Breast epithelium (tissue), 4 donors: ENCODE measurements at regions not wholly inside any gene's neighbourhood (a gene's known extent, or its start where the extent isn't known, plus 50 kb on each side); places are given as distances from the start of the nearest gene placed in this dataset.

Experiments
- DNase-seq, 2 donors: peaks; one replicate each; pipeline ENCODE4 v3.0.0-alpha.2; 2019; ENCODE audit warnings: low spot score in 2 of 2
- H3K27ac ChIP-seq, 2 donors: fragments of 200-600 bp; sonication (generic) in 1 of 2; one replicate each; pipeline ENCODE4 v1.5.1; 2016 to 2019; ENCODE audit warnings: mild to moderate bottlenecking in 1 of 2
- H3K27me3 ChIP-seq, 2 donors: fragments of 200-600 bp; sonication (generic) in 1 of 2; one replicate each; pipeline versions ENCODE4 v1.5.1 to v1.6.0; 2017 to 2019; ENCODE audit warnings: control low read depth in 1 of 2, mild to moderate bottlenecking in 1 of 2
- H3K36me3 ChIP-seq: fragments of 200-600 bp; one replicate; pipeline ENCODE4 v1.5.1; 2019
- H3K4me1 ChIP-seq, 2 donors: fragments of 200-600 bp; sonication (generic); one replicate each; pipeline ENCODE4 v1.5.1; 2016 to 2019; ENCODE audit warnings: control low read depth in 1 of 2
- H3K4me3 ChIP-seq, 3 donors: fragments of 200-600 bp; sonication (generic); 1 replicate in 2 of 3; 2 replicates in 1 of 3; pipeline ENCODE4 v1.5.1; 2016 to 2019; ENCODE audit warnings: mild to moderate bottlenecking in 3 of 3, moderate library complexity in 2 of 3
- H3K9me3 ChIP-seq, 2 donors: fragments of 200-600 bp; sonication (generic) in 1 of 2; one replicate each; pipeline ENCODE4 v1.5.1; 2016 to 2019; ENCODE audit warnings: control low read depth in 1 of 2
- CTCF ChIP-seq, 3 donors: fragments of 450-650 bp; IDR thresholded peaks; one replicate each; pipeline ENCODE4 v1.5.1; 2016 to 2017; ENCODE audit warnings: antibody characterized with exemption in 3 of 3, mild to moderate bottlenecking in 3 of 3, moderate library complexity in 3 of 3
- POLR2A ChIP-seq: fragments of 450-650 bp; IDR thresholded peaks from one replicate; pipeline ENCODE4 v1.6.1; 2016; ENCODE audit warnings: antibody characterized with exemption, mild to moderate bottlenecking, moderate library complexity
- POLR2AphosphoS5 ChIP-seq, 3 donors: sonication (generic); formaldehyde crosslinking; IDR thresholded peaks; one replicate each; pipeline ENCODE4 v1.6.1; 2017; ENCODE audit warnings: antibody characterized with exemption in 3 of 3
- intact Hi-C: fragments of 100-400 bp; cut with DNase I; formaldehyde crosslinking; loops from one replicate; pipeline ENCODE4 v1.15.1; 2023; ENCODE audit warnings: low total_unique reads

DNA sequence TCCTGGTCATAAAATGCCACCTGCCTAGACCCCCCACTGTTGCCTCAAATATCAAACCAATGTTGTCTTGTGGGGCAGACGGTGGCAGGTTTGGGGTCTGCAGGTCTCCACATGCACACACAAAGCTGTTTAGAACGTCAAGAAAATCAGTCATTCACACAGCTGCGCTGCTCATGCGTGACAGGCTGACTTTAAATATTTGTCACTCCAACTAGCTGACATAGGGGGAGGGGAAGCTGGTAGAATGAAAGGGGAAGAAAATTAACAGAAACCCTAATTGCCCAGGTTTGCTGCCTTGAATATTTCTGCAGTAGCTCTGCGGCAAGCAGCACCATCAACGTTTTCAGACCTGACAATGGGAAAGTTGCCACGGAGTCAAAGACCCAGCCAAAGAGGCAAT, 201.8 kb downstream of the ABHD5 start:
- intact Hi-C loops = no loop called here
- Histone ChIP-seq H3K27me3 (no peaks in the 10 kb centered on the region), H3K9me3 (no peaks in the 10 kb centered on the region), H3K27ac (peak overlapping the region in 1 of 2 donors; percentile 1), H3K36me3 (no peaks in the 10 kb centered on the region), H3K4me1 (no peaks in the 10 kb centered on the region), H3K4me3 (no peak overlapping the region)
- TF ChIP-seq POLR2AphosphoS5 (IDR thresholded peaks at IDR 0.05) (no peak), POLR2A (no peak)
- DNase-seq = no peak

DNA sequence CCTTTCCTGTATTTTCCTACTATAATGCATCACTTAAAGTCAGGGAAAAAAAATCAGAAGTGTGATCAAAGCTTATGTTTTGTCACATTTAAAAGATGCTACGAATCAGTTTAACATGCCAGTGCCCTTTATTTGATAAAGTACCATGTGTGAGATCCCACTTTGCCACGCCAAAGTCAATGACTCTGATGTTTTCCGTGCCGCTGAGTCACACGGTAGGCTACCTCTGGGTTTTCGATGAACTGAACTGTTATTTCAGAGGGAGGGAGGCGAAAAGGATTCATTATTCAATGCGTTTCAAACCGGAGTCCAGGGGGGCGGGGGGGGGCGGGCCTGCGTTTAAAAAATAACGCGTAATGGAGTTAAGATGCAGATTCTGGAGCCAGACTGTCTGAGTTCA, 203.0 kb downstream of the ABHD5 start:
- TF ChIP-seq POLR2AphosphoS5 (IDR thresholded peaks at IDR 0.05) (no peak), CTCF (IDR thresholded peaks at IDR 0.05) (no peak), POLR2A (no peak)
- peak overlapping the region; percentile 41 to 65 (median 52) for H3K4me3 ChIP-seq
- no peaks in the 10 kb centered on the region for H3K4me1 ChIP-seq
- H3K9me3 ChIP-seq = no peaks in the 10 kb centered on the region
- intact Hi-C loops = no loop called here
- no peak for DNase-seq
- H3K36me3 ChIP-seq = no peaks in the 10 kb centered on the region
- H3K27me3 ChIP-seq = no peaks in the 10 kb centered on the region
- H3K27ac ChIP-seq = peak overlapping the region in 1 of 2 donors; percentile 21

GRCh38 chr3:43894176-43895049, 203.7 kb downstream of the ABHD5 start:
- H3K9me3 ChIP-seq = no peaks in the 10 kb centered on the region
- H3K4me3 ChIP-seq = peak overlapping the region; percentile 41 to 65 (median 52)
- H3K27me3 ChIP-seq = no peaks in the 10 kb centered on the region
- TF ChIP-seq POLR2AphosphoS5 (IDR thresholded peaks at IDR 0.05) = no peak
- H3K4me1 ChIP-seq = no peaks in the 10 kb centered on the region
- intact Hi-C loops = no loop called here
- H3K36me3 ChIP-seq = no peaks in the 10 kb centered on the region
- no peak for DNase-seq
- H3K27ac ChIP-seq = peak overlapping the region in 1 of 2 donors; percentile 21

- H3K4me1 ChIP-seq = no peaks in the 10 kb centered on the region
- intact Hi-C loops = no loop called here
- TF ChIP-seq POLR2AphosphoS5 (IDR thresholded peaks at IDR 0.05) = no peak
- no peak for TF ChIP-seq CTCF (IDR thresholded peaks at IDR 0.05)
- no peak for TF ChIP-seq POLR2A
- no peaks in the 10 kb centered on the region for H3K36me3 ChIP-seq
- H3K27ac ChIP-seq = no peak overlapping the region
- no peaks in the 10 kb centered on the region for H3K9me3 ChIP-seq
- no peaks in the 10 kb centered on the region for H3K27me3 ChIP-seq
- no peak for DNase-seq
- H3K4me3 ChIP-seq = no peak overlapping the region
Observed at GRCh38 chr3:43895573-43895972, 204.8 kb downstream of the ABHD5 start.

DNA sequence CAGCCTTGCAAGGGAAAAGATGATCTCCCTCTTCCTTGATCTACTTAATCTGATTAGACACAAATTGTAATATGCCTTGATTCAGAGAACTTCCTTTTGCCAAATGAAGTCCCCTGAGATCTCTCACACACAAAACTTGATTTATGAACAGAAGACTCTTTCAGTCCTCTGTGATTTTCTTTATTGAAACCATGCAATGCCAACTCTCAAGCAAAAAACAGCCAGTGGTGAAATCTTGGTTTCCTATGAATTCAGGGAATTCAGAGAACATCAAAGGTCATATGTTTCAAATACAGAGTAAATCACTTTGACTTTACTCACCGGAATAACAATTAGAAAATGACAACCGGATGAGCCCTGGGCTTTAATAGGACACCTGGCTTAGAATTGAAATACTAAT, 211.7 kb downstream of the ABHD5 start:
- Histone ChIP-seq H3K36me3 (no peaks in the 10 kb centered on the region), H3K9me3 (no peaks in the 10 kb centered on the region), H3K27me3 (no peaks in the 10 kb centered on the region), H3K4me1 (no peaks in the 10 kb centered on the region), H3K27ac (no peak overlapping the region), H3K4me3 (no peak overlapping the region)
- DNase-seq = no peak
- intact Hi-C loops = no loop called here
- TF ChIP-seq CTCF (IDR thresholded peaks at IDR 0.05) (no peak), POLR2AphosphoS5 (IDR thresholded peaks at IDR 0.05) (no peak)

- intact Hi-C loops = no loop called here
- no peak for DNase-seq
- H3K27ac ChIP-seq = no peak overlapping the region
- H3K27me3 ChIP-seq = no peaks in the 10 kb centered on the region
- H3K9me3 ChIP-seq = no peaks in the 10 kb centered on the region
- H3K4me3 ChIP-seq = no peak overlapping the region
- H3K4me1 ChIP-seq = no peaks in the 10 kb centered on the region
- no peaks in the 10 kb centered on the region for H3K36me3 ChIP-seq
- TF ChIP-seq CTCF (IDR thresholded peaks at IDR 0.05) (no peak), POLR2AphosphoS5 (IDR thresholded peaks at IDR 0.05) (no peak), POLR2A (no peak)
Observed at GRCh38 chr3:43905157-43905556, 214.4 kb downstream of the ABHD5 start.
